Stimulated activated CD4-positive, alpha-beta T cell treated with anti-CD3 and anti-CD28 coated beads, TNF-alpha, amount 100 ng/mL, for 24 hours (primary cell): ENCODE measurements at regions not wholly inside any gene's neighbourhood (a gene's known extent, or its start where the extent isn't known, plus 50 kb on each side); places are given as distances from the start of the nearest gene placed in this dataset.

Source experiments
- DNase-seq, 3 experiments: peaks; one replicate each; pipeline ENCODE4 v3.0.0-alpha.2; 2020; ENCODE audit warnings: low read depth in 3 of 3

- DNase-seq = no peak
Observed at GRCh38 chr1:39136638-39137037, 67.9 kb upstream of the MACF1 start.

- no peak for DNase-seq
Observed at GRCh38 chr1:39139723-39140360, 64.7 kb upstream of the MACF1 start.

GRCh38 chr1:39141925-39142324, 62.6 kb upstream of the MACF1 start:
- DNase-seq = no peak

- no peak for DNase-seq
Observed at GRCh38 chr1:39142401-39143060, 62.0 kb upstream of the MACF1 start.

GRCh38 chr1:39144924-39145323, 59.6 kb upstream of the MACF1 start:
- no peak for DNase-seq

GRCh38 chr1:39145331-39145965, 59.0 kb upstream of the MACF1 start:
- DNase-seq = no peak

- no peak for DNase-seq
Observed at GRCh38 chr1:39146681-39147080, 57.8 kb upstream of the MACF1 start.

GRCh38 chr1:39147099-39148025, 57.1 kb upstream of the MACF1 start:
- no peak for DNase-seq

- DNase-seq = no peak
Observed at GRCh38 chr1:39148942-39149341, 55.6 kb upstream of the MACF1 start.

GRCh38 chr1:39149509-39149908, 55.0 kb upstream of the MACF1 start:
- DNase-seq = no peak

- DNase-seq = no peak
Observed at GRCh38 chr1:39150779-39151178, 53.7 kb upstream of the MACF1 start.

- DNase-seq = no peak
Observed at GRCh38 chr1:39151267-39151666, 53.2 kb upstream of the MACF1 start.

- no peak for DNase-seq
Observed at GRCh38 chr1:39152923-39153322, 51.6 kb upstream of the MACF1 start.

GRCh38 chr1:39153684-39154083, 50.8 kb upstream of the MACF1 start:
- no peak for DNase-seq

GRCh38 chr1:39154553-39155421, 49.7 kb upstream of the MACF1 start:
- DNase-seq = no peak
